ENCODE measurements at regions not wholly inside any gene's neighbourhood (a gene's known extent, or its start where the extent isn't known, plus 50 kb on each side); places are given as distances from the start of the nearest gene placed in this dataset.

DNA sequence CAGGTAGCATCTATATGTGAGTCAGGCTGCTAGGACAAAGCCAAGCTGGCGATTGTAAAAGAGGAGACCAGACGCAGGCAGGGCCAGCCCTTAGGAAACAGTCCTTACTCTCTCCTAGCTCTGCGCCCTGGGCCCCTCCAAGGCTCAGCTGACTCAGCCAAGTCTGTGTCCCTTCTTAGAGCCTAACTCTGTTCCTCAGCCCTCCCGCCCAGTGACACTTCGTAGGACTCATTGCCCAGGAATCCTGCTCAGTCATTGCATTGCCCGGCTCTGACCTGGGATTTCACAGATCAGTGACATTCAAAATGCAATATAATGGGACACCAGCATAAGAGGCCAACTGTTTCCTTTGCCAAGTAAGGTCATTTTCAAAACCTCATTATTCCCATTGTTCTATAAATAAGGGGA is 244.2 kb downstream of the TLE3 start:
- TF ChIP-seq NFIC (IDR thresholded peaks at IDR 0.05) (peak; percentile 65), CEBPB (IDR thresholded peaks at IDR 0.05) (no peak), CREB1 (IDR thresholded peaks at IDR 0.05; ENCODE audit: low read depth) (no peak), TEAD4 (IDR thresholded peaks at IDR 0.05) (peak; percentile 86), RAD21 (IDR thresholded peaks at IDR 0.05; ENCODE audit: low read depth) (no peak), EP300 (IDR thresholded peaks at IDR 0.05; ENCODE audit: borderline replicate concordance) (peak; percentile 72; the same call in 1 of the 2 replicates), TCF12 (IDR thresholded peaks at IDR 0.05; ENCODE audit: low read depth) (peak; percentile 64)
- TF ChIP-seq, protein P1, sequence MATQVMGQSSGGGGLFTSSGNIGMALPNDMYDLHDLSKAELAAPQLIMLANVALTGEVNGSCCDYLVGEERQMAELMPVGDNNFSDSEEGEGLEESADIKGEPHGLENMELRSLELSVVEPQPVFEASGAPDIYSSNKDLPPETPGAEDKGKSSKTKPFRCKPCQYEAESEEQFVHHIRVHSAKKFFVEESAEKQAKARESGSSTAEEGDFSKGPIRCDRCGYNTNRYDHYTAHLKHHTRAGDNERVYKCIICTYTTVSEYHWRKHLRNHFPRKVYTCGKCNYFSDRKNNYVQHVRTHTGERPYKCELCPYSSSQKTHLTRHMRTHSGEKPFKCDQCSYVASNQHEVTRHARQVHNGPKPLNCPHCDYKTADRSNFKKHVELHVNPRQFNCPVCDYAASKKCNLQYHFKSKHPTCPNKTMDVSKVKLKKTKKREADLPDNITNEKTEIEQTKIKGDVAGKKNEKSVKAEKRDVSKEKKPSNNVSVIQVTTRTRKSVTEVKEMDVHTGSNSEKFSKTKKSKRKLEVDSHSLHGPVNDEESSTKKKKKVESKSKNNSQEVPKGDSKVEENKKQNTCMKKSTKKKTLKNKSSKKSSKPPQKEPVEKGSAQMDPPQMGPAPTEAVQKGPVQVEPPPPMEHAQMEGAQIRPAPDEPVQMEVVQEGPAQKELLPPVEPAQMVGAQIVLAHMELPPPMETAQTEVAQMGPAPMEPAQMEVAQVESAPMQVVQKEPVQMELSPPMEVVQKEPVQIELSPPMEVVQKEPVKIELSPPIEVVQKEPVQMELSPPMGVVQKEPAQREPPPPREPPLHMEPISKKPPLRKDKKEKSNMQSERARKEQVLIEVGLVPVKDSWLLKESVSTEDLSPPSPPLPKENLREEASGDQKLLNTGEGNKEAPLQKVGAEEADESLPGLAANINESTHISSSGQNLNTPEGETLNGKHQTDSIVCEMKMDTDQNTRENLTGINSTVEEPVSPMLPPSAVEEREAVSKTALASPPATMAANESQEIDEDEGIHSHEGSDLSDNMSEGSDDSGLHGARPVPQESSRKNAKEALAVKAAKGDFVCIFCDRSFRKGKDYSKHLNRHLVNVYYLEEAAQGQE (IDR thresholded peaks at IDR 0.05; ENCODE audit: low read depth) = no peak
- TF ChIP-seq, protein P2, sequence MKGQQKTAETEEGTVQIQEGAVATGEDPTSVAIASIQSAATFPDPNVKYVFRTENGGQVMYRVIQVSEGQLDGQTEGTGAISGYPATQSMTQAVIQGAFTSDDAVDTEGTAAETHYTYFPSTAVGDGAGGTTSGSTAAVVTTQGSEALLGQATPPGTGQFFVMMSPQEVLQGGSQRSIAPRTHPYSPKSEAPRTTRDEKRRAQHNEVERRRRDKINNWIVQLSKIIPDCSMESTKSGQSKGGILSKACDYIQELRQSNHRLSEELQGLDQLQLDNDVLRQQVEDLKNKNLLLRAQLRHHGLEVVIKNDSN (IDR thresholded peaks at IDR 0.05) = peak; percentile 30; the same call in 1 of the 2 replicates

DNA sequence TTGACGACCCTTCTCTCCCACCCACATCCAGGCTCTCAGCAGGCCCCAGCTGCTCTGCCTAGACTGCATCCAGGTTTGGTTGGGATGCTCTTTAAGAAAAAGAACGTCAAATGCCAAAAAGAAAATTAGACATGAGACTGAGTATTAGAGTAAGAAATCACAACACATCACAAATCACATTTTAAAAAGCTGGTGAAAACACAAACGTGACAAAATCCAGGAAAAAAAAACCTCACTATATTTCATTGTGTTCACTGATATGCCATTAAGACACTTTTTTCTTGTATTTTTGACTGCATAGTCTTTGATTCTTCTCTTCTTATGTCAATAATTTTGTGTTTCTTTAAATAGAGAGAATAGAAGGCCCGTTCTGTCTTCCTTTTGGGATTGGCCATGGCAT is 243.7 kb downstream of the TLE3 start:
- TF ChIP-seq TCF12 (IDR thresholded peaks at IDR 0.05; ENCODE audit: low read depth) (0 out of 2 replicates have a peak, but pooled peaks have one; percentile 5), EP300 (IDR thresholded peaks at IDR 0.05; ENCODE audit: borderline replicate concordance) (no peak)

DNA sequence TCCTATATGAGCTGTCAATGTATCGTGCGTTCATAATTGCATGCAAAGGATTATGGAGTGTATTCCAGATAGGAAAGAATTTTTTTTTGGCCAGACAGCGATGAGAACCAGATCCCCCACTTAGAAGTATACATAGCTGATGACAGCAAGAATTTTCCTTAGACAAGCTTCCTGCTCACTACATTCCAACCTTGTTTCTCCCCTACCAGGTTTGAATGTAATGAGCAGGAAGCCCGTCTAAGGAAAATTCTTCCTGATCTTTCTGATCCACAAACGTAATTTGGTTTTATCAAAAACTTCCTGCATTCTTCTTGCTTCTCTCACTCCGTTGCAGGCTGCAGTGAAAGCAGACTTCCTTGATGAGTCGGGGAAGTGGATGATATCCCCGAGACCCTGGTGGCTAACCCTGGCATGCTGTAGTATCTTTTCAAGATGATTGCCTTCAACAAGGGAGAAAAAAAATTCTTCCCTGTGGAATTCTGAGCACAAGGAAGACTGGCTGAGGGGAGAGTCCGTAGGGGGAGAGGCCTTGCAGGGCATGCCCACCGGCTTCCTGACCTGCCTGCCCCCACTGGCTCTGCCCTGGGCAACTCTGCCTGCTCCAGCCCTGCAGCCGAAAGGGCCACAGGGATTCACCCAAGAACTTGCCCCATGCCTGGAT is 243.1 kb downstream of the TLE3 start:
- no peak for TF ChIP-seq CREB1 (IDR thresholded peaks at IDR 0.05; ENCODE audit: low read depth)
- TF ChIP-seq, protein P1 (IDR thresholded peaks at IDR 0.05; ENCODE audit: low read depth) = no peak
- no peak for TF ChIP-seq RAD21 (IDR thresholded peaks at IDR 0.05; ENCODE audit: low read depth)
- TF ChIP-seq TEAD4 (IDR thresholded peaks at IDR 0.05) = no peak
- no peak for TF ChIP-seq ZBTB7A (IDR thresholded peaks at IDR 0.05; ENCODE audit: low read depth)
- TF ChIP-seq TAF1 (IDR thresholded peaks at IDR 0.05; ENCODE audit: low read depth) = no peak
- TF ChIP-seq FOXM1 (IDR thresholded peaks at IDR 0.05; ENCODE audit: borderline replicate concordance, low read depth) = no peak
- no peak for TF ChIP-seq TCF12 (IDR thresholded peaks at IDR 0.05; ENCODE audit: low read depth)
- no peak for TF ChIP-seq YY1 (IDR thresholded peaks at IDR 0.05; ENCODE audit: low read depth)
- TF ChIP-seq CEBPB (IDR thresholded peaks at IDR 0.05) = no peak
- TF ChIP-seq, protein P2 (IDR thresholded peaks at IDR 0.05) = no peak
- TF ChIP-seq NFIC (IDR thresholded peaks at IDR 0.05) = no peak
- TF ChIP-seq EGR1 (IDR thresholded peaks at IDR 0.05) = no peak
- TF ChIP-seq EP300 (IDR thresholded peaks at IDR 0.05; ENCODE audit: borderline replicate concordance) = no peak

DNA sequence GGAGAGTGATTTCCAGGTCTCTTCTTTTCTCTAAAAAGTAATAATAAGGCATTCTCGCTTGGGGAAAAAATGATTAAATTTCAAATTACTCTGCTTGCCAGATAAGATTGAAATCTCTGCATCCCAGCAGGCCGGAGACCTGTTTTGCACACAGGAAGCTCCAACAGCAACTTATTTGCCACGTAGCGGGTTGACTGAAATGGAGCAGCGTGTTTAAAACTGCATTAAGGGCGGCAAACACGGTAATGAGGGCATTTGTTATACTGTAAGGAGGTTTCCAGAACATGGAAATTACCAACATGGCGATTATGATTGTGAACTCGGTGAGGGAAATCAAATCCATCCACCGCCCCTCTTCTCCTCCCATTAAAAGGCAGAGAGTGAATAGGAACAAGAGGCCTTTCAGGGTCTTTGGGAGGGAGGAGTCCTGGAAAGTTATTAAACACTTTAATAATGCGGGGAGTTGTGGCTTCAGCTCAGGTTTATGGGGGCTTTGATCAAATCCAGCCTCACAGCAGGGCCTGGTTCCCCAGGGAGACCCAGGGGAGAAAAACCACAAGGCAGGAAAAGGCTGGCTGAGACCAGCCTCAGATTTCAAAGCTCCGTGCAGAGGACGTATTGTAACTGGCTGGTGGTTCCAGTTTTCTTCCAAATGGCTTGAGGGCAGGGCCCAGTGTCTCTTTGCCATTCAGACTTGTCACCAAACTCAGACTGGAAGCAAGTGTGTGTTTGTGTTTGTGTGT is 242.3 kb downstream of the TLE3 start:
- no peak for TF ChIP-seq ZBTB7A (IDR thresholded peaks at IDR 0.05; ENCODE audit: low read depth)
- TF ChIP-seq EP300 (IDR thresholded peaks at IDR 0.05; ENCODE audit: borderline replicate concordance) = no peak
- TF ChIP-seq NFIC (IDR thresholded peaks at IDR 0.05) = no peak

DNA sequence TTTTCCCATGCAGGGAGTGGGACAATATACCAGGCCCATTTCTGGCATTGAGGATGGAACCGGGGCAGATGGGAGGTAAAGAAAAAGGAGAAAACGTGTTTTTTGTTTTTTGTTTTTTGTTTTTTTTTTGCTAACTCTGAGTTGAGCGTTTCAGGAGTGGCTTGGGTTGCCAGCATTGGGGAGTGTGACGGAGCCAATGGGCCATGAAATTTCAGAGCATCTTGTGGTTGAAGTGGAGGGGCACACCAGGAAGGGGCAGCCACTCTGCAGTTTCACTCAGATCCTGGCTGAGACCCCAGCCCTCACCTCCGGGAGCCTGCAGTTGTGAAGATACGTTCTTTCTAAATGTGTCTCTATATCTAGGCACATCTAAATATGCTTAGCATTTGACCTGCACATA is 240.5 kb downstream of the TLE3 start:
- TF ChIP-seq TAF1 (IDR thresholded peaks at IDR 0.05; ENCODE audit: low read depth) (no peak), CREB1 (IDR thresholded peaks at IDR 0.05; ENCODE audit: low read depth) (no peak), YY1 (IDR thresholded peaks at IDR 0.05; ENCODE audit: low read depth) (no peak), TCF12 (IDR thresholded peaks at IDR 0.05; ENCODE audit: low read depth) (no peak), TEAD4 (IDR thresholded peaks at IDR 0.05) (no peak), FOXM1 (IDR thresholded peaks at IDR 0.05; ENCODE audit: borderline replicate concordance, low read depth) (no peak), EP300 (IDR thresholded peaks at IDR 0.05; ENCODE audit: borderline replicate concordance) (no peak)
- TF ChIP-seq, protein P1 (IDR thresholded peaks at IDR 0.05; ENCODE audit: low read depth) = no peak

Data from Ishikawa (cell line).